Heart right ventricle (tissue), 16 donors: ENCODE measurements at regions not wholly inside any gene's neighbourhood (a gene's known extent, or its start where the extent isn't known, plus 50 kb on each side); places are given as distances from the start of the nearest gene placed in this dataset.

ENCODE experiments used
- ATAC-seq, 8 donors: fragments of 200-7000 bp; cut with Tn5 transposase; one replicate each; pipeline ENCODE4 v1.9.1; 2020; ENCODE audit warnings: mild to moderate bottlenecking in 8 of 8, moderate library complexity in 8 of 8, moderate number of reproducible peaks in 1 of 8
- DNase-seq, 2 donors: peaks; one replicate each; pipeline ENCODE4 v3.0.0-alpha.2; 2020
- H3K27ac ChIP-seq, 10 donors: fragments of 200-600 bp; sonication (generic) in 2 of 10; one replicate each; pipeline versions ENCODE4 v1.5.0 to v1.8.0; 2020 to 2022; ENCODE audit warnings: mild to moderate bottlenecking in 3 of 10
- H3K27me3 ChIP-seq, 7 donors: fragments of 200-600 bp; one replicate each; pipeline ENCODE4 v1.8.0; 2021 to 2022; ENCODE audit warnings: mild to moderate bottlenecking in 2 of 7
- H3K36me3 ChIP-seq, 9 donors: fragments of 200-600 bp; sonication (generic) in 1 of 9; one replicate each; pipeline versions ENCODE4 v1.5.0 to v1.8.0; 2020 to 2022; ENCODE audit warnings: mild to moderate bottlenecking in 2 of 9
- H3K4me1 ChIP-seq, 9 donors: fragments of 200-600 bp; sonication (generic) in 1 of 9; one replicate each; pipeline versions ENCODE4 v1.5.0 to v1.8.0; 2020 to 2022; ENCODE audit warnings: mild to moderate bottlenecking in 4 of 9
- H3K4me3 ChIP-seq, 10 donors: fragments of 200-600 bp; sonication (generic) in 2 of 10; one replicate each; pipeline versions ENCODE4 v1.5.0 to v1.8.0; 2020 to 2022; ENCODE audit warnings: mild to moderate bottlenecking in 7 of 10, moderate library complexity in 2 of 10
- H3K9me3 ChIP-seq, 11 donors: fragments of 200-600 bp in 10 of 11; sonication (generic) in 2 of 11; one replicate each; pipeline versions ENCODE4 v1.5.0 to v1.8.0; 2013 to 2022; ENCODE audit warnings: mild to moderate bottlenecking in 2 of 11, control low read depth in 1 of 11, moderate library complexity in 1 of 11
- WGBS, 2 donors: extraction: QIAGEN DNeasy Blood & Tissue Kit; methylation state at CpG; one replicate each; pipeline ENCODE4 v1.1.7; 2013; ENCODE audit warnings: inconsistent platforms in 1 of 2; 5-methylcytosine and 5-hydroxymethylcytosine counted together
- intact Hi-C, 10 donors: fragments of 100-400 bp; cut with DNase I; formaldehyde crosslinking; loops; one replicate each; pipeline versions ENCODE4 v1.11.1 to v1.14.2; 2022
- TF ChIP-seq, protein P1 (sequence below), 9 donors: fragments of 200-600 bp; sonication (generic) in 2 of 9; IDR thresholded peaks; one replicate each; pipeline versions ENCODE4 v1.5.0 to v1.8.0; 2021 to 2022; ENCODE audit warnings: antibody characterized with exemption in 9 of 9, mild to moderate bottlenecking in 5 of 9, moderate library complexity in 1 of 9
- donor health status: Arrhythmogenic right ventricular cardiomyopathy.
- donor health status: ischemic (EF 13 %, LVEDD 7.1; RV severe dilation, severe dysfunction).
- donor health status: healthy with polysubstance abuse.
- donor health status: DM: no; HTN: yes; CAD: no.
- donor health status: DM: no; HTN: no; CAD: no.
- donor health status: ischemic (EF 25% LVEDD 6.9; RV normal size, moderate dysfunction).
- donor health status: ischemic (EF 25% LVEDD 5.7; RV mildly dilated, moderate dysfunction).
- donor health status: healthy.
- donor health status: DM: yes; HTN: yes; CAD: no.
- donor health status: Ischemic cardiomyopathy.
- donor health status: ischemic (EF 35%, LVEDD 5.7; RV mildly dilated, moderate dysfunction).
- donor health status: nonischemic (EF 11% LVEDD 7.7; RV severe dilation, severe dysfunction).
- donor health status: DM: yes; HTN: yes; CAD: no.
- donor health status: PGD.
- donor health status: ischemic (EF 29% LVEDD 5.4; RV normal size, mild dysfunction).
- donor health status: nonischemic (EF 23%, LVEDD 6.1; RV moderate dilation, normal function).

DNA sequence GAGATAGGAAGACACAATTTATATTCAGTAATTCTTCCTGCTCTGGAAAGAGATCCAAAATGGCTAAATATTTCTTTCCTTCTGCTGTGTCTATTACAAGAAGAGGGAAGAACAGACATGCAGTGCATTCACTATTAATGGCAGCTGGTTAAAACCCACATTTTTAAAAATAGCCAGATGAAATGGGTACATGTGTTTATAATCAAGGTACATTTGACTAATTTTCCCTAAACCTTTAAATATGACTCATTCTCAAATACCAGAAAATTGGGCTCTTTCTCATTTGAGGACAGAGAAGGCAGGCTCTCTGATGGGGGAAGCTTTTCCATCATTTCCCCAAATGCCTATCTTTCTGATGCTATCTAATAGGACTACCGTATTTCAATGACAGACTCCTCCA is 215.7 kb upstream of the HABP2 start:
- no peak for DNase-seq

DNA sequence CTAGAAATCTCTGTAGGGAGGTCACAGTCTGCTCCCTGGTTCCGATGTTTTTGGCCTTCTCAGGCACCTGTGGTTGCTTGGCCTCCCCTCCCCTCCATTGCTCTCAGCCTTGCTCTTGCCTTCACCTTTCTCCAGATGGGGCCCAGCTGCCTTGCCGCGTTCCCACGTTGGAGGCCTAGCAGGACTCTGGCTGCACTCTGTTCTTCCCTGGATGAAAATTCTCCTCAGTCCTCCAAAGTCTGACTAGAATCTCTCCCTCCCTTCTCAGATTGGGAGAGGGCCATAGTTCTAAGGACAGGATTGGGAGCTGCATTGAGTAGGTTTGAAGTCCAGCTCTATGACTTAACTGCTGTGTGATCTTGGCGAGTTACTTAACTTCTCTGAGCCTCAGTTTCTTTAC is 213.7 kb upstream of the HABP2 start:
- Histone ChIP-seq H3K4me1 (no peaks in the 10 kb centered on the region), H3K27ac (no peak overlapping the region), H3K4me3 (no peak overlapping the region), H3K9me3 (peaks cover 0 to 20% (median 1%) of the 10 kb centered on the region in 11 donors), H3K36me3 (no peaks in the 10 kb centered on the region), H3K27me3 (no peaks in the 10 kb centered on the region)
- TF ChIP-seq, protein P1, sequence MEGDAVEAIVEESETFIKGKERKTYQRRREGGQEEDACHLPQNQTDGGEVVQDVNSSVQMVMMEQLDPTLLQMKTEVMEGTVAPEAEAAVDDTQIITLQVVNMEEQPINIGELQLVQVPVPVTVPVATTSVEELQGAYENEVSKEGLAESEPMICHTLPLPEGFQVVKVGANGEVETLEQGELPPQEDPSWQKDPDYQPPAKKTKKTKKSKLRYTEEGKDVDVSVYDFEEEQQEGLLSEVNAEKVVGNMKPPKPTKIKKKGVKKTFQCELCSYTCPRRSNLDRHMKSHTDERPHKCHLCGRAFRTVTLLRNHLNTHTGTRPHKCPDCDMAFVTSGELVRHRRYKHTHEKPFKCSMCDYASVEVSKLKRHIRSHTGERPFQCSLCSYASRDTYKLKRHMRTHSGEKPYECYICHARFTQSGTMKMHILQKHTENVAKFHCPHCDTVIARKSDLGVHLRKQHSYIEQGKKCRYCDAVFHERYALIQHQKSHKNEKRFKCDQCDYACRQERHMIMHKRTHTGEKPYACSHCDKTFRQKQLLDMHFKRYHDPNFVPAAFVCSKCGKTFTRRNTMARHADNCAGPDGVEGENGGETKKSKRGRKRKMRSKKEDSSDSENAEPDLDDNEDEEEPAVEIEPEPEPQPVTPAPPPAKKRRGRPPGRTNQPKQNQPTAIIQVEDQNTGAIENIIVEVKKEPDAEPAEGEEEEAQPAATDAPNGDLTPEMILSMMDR (IDR thresholded peaks at IDR 0.05) = no peak
- DNase-seq (no peak), ATAC-seq (no peak)
- intact Hi-C loops = no loop called here
- 83 to 85% methylated on average over 5 of the region's 5 CpGs for WGBS, 2 donors

More for the DNA sequence above, 215.7 kb upstream of the HABP2 start:
- H3K9me3 ChIP-seq = peaks cover 0 to 26% (median 3%) of the 10 kb centered on the region in 11 donors
- intact Hi-C loops = no loop called here
- no peak overlapping the region for H3K4me3 ChIP-seq
- H3K27me3 ChIP-seq = no peaks in the 10 kb centered on the region
- TF ChIP-seq, protein P1 (IDR thresholded peaks at IDR 0.05) = no peak
- ATAC-seq = no peak
- H3K4me1 ChIP-seq = no peaks in the 10 kb centered on the region
- 90% methylated on average over 1 of the region's 1 CpG for WGBS, 2 donors
- no peaks in the 10 kb centered on the region for H3K36me3 ChIP-seq
- H3K27ac ChIP-seq = no peak overlapping the region

GRCh38 chr10:113340282-113340681 is 212.6 kb upstream of the HABP2 start:
- H3K4me1 ChIP-seq = no peaks in the 10 kb centered on the region
- TF ChIP-seq, protein P1 (IDR thresholded peaks at IDR 0.05) = no peak
- 78 to 81% methylated on average over 5 of the region's 5 CpGs for WGBS, 2 donors
- no peak overlapping the region for H3K27ac ChIP-seq
- H3K27me3 ChIP-seq = no peaks in the 10 kb centered on the region
- peaks cover 0 to 8% (median 0%) of the 10 kb centered on the region in 11 donors for H3K9me3 ChIP-seq
- DNase-seq = no peak
- ATAC-seq = peak in 1 of 8 donors; percentile 25
- H3K4me3 ChIP-seq = no peak overlapping the region
- intact Hi-C loops = no loop called here
- no peaks in the 10 kb centered on the region for H3K36me3 ChIP-seq

- no peak for DNase-seq
- Histone ChIP-seq H3K27me3 (no peaks in the 10 kb centered on the region), H3K9me3 (no peaks in the 10 kb centered on the region), H3K36me3 (no peaks in the 10 kb centered on the region), H3K27ac (no peak overlapping the region), H3K4me1 (no peaks in the 10 kb centered on the region), H3K4me3 (no peak overlapping the region)
- intact Hi-C loops = no loop called here
- ATAC-seq = no peak
- TF ChIP-seq, protein P1 (IDR thresholded peaks at IDR 0.05) = no peak
- WGBS, 2 donors = 95 to 97% methylated on average over 2 of the region's 2 CpGs
These were observed 211.7 kb upstream of the HABP2 start for GRCh38 chr10:113341138-113341537.
